H9 (cell line): ENCODE measurements at regions not wholly inside any gene's neighbourhood (a gene's known extent, or its start where the extent isn't known, plus 50 kb on each side); places are given as distances from the start of the nearest gene placed in this dataset.

ENCODE experiments used
- DNase-seq: peaks from one replicate; pipeline ENCODE4 v3.0.0-alpha.2; 2017
- H2AFZ ChIP-seq: one replicate; pipeline ENCODE4 v1.6.1; 2013; ENCODE audit warnings: mild to moderate bottlenecking, low read length, control low read depth, moderate library complexity
- H2AK5ac ChIP-seq: 2 replicates; pipeline ENCODE4 v1.6.1; 2013; ENCODE audit warnings: low read length, control low read depth, mixed read lengths; ENCODE audit not compliant: insufficient read length
- H2BK120ac ChIP-seq: one replicate; pipeline ENCODE4 v1.6.1; 2013; ENCODE audit warnings: low read depth, mild to moderate bottlenecking, low read length, control low read depth, inconsistent platforms; ENCODE audit not compliant: poor library complexity, severe bottlenecking
- H2BK12ac ChIP-seq: 2 replicates; pipeline ENCODE4 v1.6.1; 2013; ENCODE audit warnings: low read length, control low read depth, mixed read lengths, low read depth; ENCODE audit not compliant: insufficient read length
- H2BK15ac ChIP-seq: 2 replicates; pipeline ENCODE4 v1.6.1; 2013; ENCODE audit warnings: low read depth, low read length, control low read depth
- H2BK20ac ChIP-seq: one replicate; pipeline ENCODE4 v1.6.1; 2013; ENCODE audit warnings: low read depth, mild to moderate bottlenecking, low read length, control low read depth, inconsistent platforms; ENCODE audit not compliant: poor library complexity, severe bottlenecking
- H2BK5ac ChIP-seq: 2 replicates; pipeline ENCODE4 v1.6.1; 2013; ENCODE audit warnings: low read length, control low read depth, mixed read lengths; ENCODE audit not compliant: insufficient read length
- H3K14ac ChIP-seq: 2 replicates; pipeline ENCODE4 v1.6.1; 2013; ENCODE audit warnings: low read length, control low read depth; ENCODE audit not compliant: insufficient read depth
- H3K18ac ChIP-seq: 2 replicates; pipeline ENCODE4 v1.6.1; 2013; ENCODE audit warnings: low read depth, mild to moderate bottlenecking, mixed read lengths, low read length, control low read depth; ENCODE audit not compliant: insufficient read length
- H3K23ac ChIP-seq: 2 replicates; pipeline ENCODE4 v1.6.1; 2013; ENCODE audit warnings: low read length, control low read depth, mixed read lengths, low read depth; ENCODE audit not compliant: insufficient read length
- H3K23me2 ChIP-seq: 2 replicates; pipeline ENCODE4 v1.6.1; 2013; ENCODE audit warnings: low read depth, mild to moderate bottlenecking, mixed read lengths, low read length, control low read depth; ENCODE audit not compliant: insufficient read length, poor library complexity, severe bottlenecking
- H3K27ac ChIP-seq: 2 replicates; pipeline ENCODE4 v1.5.1; 2013; ENCODE audit warnings: low read length, control low read depth, mixed read lengths, low read depth; ENCODE audit not compliant: insufficient read length
- H3K27me3 ChIP-seq: 2 replicates; pipeline ENCODE4 v1.6.1; 2013; ENCODE audit warnings: low read length, control low read depth, inconsistent platforms; ENCODE audit not compliant: insufficient read depth
- H3K4ac ChIP-seq: 2 replicates; pipeline ENCODE4 v1.6.1; 2013; ENCODE audit warnings: low read depth, mild to moderate bottlenecking, control low read depth, inconsistent platforms, low read length, moderate library complexity
- H3K4me1 ChIP-seq: 2 replicates; pipeline ENCODE4 v1.6.1; 2013; ENCODE audit warnings: low read length, control low read depth, inconsistent platforms; ENCODE audit not compliant: insufficient read depth
- H3K4me2 ChIP-seq: 2 replicates; pipeline ENCODE4 v1.6.1; 2013; ENCODE audit warnings: low read length, control low read depth, mixed read lengths; ENCODE audit not compliant: insufficient read length, insufficient read depth
- H3K56ac ChIP-seq: 2 replicates; pipeline ENCODE4 v1.6.1; 2013; ENCODE audit warnings: low read depth, mild to moderate bottlenecking, mixed read lengths, low read length, control low read depth; ENCODE audit not compliant: insufficient read length
- H3K79me1 ChIP-seq: 2 replicates; pipeline ENCODE4 v1.6.1; 2013; ENCODE audit warnings: low read depth, mild to moderate bottlenecking, moderate library complexity, low read length, control low read depth, inconsistent platforms; ENCODE audit not compliant: insufficient read depth, poor library complexity, severe bottlenecking
- H3K79me2 ChIP-seq: 2 replicates; pipeline ENCODE4 v1.6.1; 2013; ENCODE audit warnings: low read length, control low read depth, inconsistent platforms; ENCODE audit not compliant: insufficient read depth
- H3K9ac ChIP-seq: 2 replicates; pipeline ENCODE4 v1.6.1; 2013; ENCODE audit warnings: low read length, control low read depth, mixed read lengths; ENCODE audit not compliant: insufficient read length; ENCODE audit errors: extremely low read depth
- H3K9me3 ChIP-seq: one replicate; pipeline ENCODE4 v1.6.1; 2013; ENCODE audit warnings: low read depth, low read length, inconsistent platforms; ENCODE audit not compliant: control insufficient read depth
- H3T11ph ChIP-seq: one replicate; pipeline ENCODE4 v1.6.1; 2013; ENCODE audit warnings: mild to moderate bottlenecking, low read length, control low read depth, inconsistent platforms
- H4K20me1 ChIP-seq: one replicate; pipeline ENCODE4 v1.6.1; 2013; ENCODE audit not compliant: control insufficient read depth, insufficient read length, insufficient read depth
- H4K5ac ChIP-seq: 2 replicates; pipeline ENCODE4 v1.6.1; 2013; ENCODE audit warnings: low read depth, mild to moderate bottlenecking, mixed read lengths, low read length, control low read depth; ENCODE audit not compliant: insufficient read length
- H4K8ac ChIP-seq: replicated peaks from 2 replicates; pipeline ENCODE4 v1.6.1; 2013; ENCODE audit warnings: low read length, control low read depth, mixed read lengths, low read depth; ENCODE audit not compliant: insufficient read length
- H4K91ac ChIP-seq: 2 replicates; pipeline ENCODE4 v1.6.1; 2013; ENCODE audit warnings: low read depth, mild to moderate bottlenecking, moderate library complexity, mixed read lengths, low read length, control low read depth; ENCODE audit not compliant: insufficient read length
- H3K27ac Mint-ChIP-seq, 3 experiments: 2 replicates in 2 of 3; 3 replicates in 1 of 3; pipeline ENCODE4 v1.8.0; 2020 to 2021; ENCODE audit warnings: mixed read lengths in 3 of 3, mild to moderate bottlenecking in 1 of 3, moderate library complexity in 1 of 3
- H3K27me3 Mint-ChIP-seq: 2 replicates; pipeline ENCODE4 v1.8.0; 2021; ENCODE audit warnings: low read depth, mild to moderate bottlenecking, moderate library complexity, mixed read lengths
- H3K36me3 Mint-ChIP-seq, 3 experiments: 2 replicates in 2 of 3; 3 replicates in 1 of 3; pipeline ENCODE4 v1.8.0; 2020 to 2021; ENCODE audit warnings: low read depth in 3 of 3, mixed read lengths in 3 of 3; ENCODE audit not compliant: insufficient read depth in 1 of 3
- H3K4me1 Mint-ChIP-seq, 2 experiments: 2 replicates each; pipeline ENCODE4 v1.8.0; 2020; ENCODE audit warnings: mixed read lengths in 2 of 2
- H3K4me3 Mint-ChIP-seq, 2 experiments: 2 replicates in 1 of 2; 3 replicates in 1 of 2; pipeline ENCODE4 v1.8.0; 2020 to 2021; ENCODE audit warnings: mild to moderate bottlenecking in 2 of 2, mixed read lengths in 2 of 2, moderate library complexity in 1 of 2
- H3K9me3 Mint-ChIP-seq, 2 experiments: 2 replicates in 1 of 2; 3 replicates in 1 of 2; pipeline ENCODE4 v1.8.0; 2020; ENCODE audit warnings: mild to moderate bottlenecking in 2 of 2, mixed read lengths in 2 of 2, moderate library complexity in 1 of 2
- TF ChIP-seq, protein P1 (sequence below): fragments of 200-600 bp; sonication (generic); conservative IDR thresholded peaks from 3 replicates; pipeline ENCODE4 v1.8.0; 2021; ENCODE audit warnings: antibody characterized with exemption, mild to moderate bottlenecking

DNA sequence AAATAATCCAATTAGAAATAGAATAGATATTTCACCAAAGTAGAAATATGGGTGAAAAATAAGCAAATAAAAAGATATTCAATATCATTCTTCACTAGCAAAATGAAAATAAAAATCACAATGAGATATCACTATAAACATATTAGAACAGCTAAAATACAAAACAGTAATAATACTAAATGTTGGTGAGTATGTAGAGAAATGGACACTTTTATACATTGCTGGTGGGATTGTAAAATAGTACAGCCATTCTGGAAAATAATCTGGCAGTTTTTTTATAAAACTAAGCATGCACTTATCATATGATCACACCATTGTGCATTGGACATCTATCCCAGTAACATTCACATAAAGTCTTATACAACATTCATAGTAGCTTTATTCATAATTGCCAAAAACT lies 320.2 kb upstream of the OR4E1 start:
- Mint-ChIP-seq H3K9me3 (no peaks in the 10 kb centered on the region), H3K27ac (no peak overlapping the region), H3K4me3 (no peak overlapping the region), H3K36me3 (no peaks in the 10 kb centered on the region), H3K27me3 (no peaks in the 10 kb centered on the region), H3K4me1 (peaks cover 4 to 5% of the 10 kb centered on the region in 2 experiments)
- H2AFZ ChIP-seq: no peak overlapping the region
- H3K14ac ChIP-seq: no peak overlapping the region
- H3K56ac ChIP-seq: no peak overlapping the region
- H3K79me2 ChIP-seq: no peaks in the 10 kb centered on the region
- no peaks in the 10 kb centered on the region for H3K27me3 ChIP-seq
- H3K79me1 ChIP-seq: no peaks in the 10 kb centered on the region
- no peak overlapping the region for H3K9ac ChIP-seq
- no peak overlapping the region for H2AK5ac ChIP-seq
- H3K4me2 ChIP-seq: no peak overlapping the region
- no peaks in the 10 kb centered on the region for H3K23me2 ChIP-seq
- no peak overlapping the region for H3T11ph ChIP-seq
- no peak overlapping the region for H4K5ac ChIP-seq
- TF ChIP-seq, protein P1, sequence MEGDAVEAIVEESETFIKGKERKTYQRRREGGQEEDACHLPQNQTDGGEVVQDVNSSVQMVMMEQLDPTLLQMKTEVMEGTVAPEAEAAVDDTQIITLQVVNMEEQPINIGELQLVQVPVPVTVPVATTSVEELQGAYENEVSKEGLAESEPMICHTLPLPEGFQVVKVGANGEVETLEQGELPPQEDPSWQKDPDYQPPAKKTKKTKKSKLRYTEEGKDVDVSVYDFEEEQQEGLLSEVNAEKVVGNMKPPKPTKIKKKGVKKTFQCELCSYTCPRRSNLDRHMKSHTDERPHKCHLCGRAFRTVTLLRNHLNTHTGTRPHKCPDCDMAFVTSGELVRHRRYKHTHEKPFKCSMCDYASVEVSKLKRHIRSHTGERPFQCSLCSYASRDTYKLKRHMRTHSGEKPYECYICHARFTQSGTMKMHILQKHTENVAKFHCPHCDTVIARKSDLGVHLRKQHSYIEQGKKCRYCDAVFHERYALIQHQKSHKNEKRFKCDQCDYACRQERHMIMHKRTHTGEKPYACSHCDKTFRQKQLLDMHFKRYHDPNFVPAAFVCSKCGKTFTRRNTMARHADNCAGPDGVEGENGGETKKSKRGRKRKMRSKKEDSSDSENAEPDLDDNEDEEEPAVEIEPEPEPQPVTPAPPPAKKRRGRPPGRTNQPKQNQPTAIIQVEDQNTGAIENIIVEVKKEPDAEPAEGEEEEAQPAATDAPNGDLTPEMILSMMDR: no peak
- no peaks in the 10 kb centered on the region for H4K20me1 ChIP-seq
- DNase-seq: no peak
- no peak overlapping the region for H2BK120ac ChIP-seq
- H3K27ac ChIP-seq: no peak overlapping the region
- H2BK5ac ChIP-seq: no peak overlapping the region
- H3K9me3 ChIP-seq: no peaks in the 10 kb centered on the region
- H3K4ac ChIP-seq: no peak overlapping the region
- H4K91ac ChIP-seq: no peak overlapping the region
- no peak overlapping the region for H2BK15ac ChIP-seq
- H3K4me1 ChIP-seq: no peaks in the 10 kb centered on the region
- H3K23ac ChIP-seq: no peak overlapping the region
- H2BK12ac ChIP-seq: no peak overlapping the region
- H4K8ac ChIP-seq: no peak overlapping the region
- no peak overlapping the region for H2BK20ac ChIP-seq
- H3K18ac ChIP-seq: no peak overlapping the region
